ENCODE measurements at regions not wholly inside any gene's neighbourhood (a gene's known extent, or its start where the extent isn't known, plus 50 kb on each side); places are given as distances from the start of the nearest gene placed in this dataset.

DNA sequence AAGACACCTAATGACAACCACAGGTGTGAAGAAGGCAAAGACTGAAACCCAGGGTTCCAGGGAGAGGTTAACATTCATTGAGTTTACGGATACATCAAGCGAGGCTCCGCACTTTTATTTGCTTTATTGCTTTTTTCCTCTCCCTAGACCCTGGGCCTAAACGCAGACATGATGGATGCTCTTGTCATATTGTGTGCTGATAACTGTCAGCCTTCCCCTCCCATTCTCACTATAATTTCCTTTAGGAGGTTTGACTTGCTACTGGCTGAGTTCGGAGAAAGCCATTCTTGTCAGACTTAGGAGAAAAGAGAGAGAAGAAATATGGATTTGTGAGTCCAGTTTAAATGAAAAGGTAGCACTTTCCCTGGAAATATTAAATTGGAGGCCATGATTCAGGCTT is 471.6 kb downstream of the DNAH5 start:
- Histone ChIP-seq H3K27ac (replicated peaks) (no peak overlapping the region), H3K4me3 (replicated peaks; ENCODE audit: insufficient read depth, low read length) (no peak overlapping the region), H3K27me3 (ENCODE audit: insufficient read depth, poor library complexity, severe bottlenecking) (no peaks in the 10 kb centered on the region)
- DNase-seq (ENCODE audit: low read depth in 1 of 2, low spot score in 1 of 2): no peak
- TF ChIP-seq, protein P1, sequence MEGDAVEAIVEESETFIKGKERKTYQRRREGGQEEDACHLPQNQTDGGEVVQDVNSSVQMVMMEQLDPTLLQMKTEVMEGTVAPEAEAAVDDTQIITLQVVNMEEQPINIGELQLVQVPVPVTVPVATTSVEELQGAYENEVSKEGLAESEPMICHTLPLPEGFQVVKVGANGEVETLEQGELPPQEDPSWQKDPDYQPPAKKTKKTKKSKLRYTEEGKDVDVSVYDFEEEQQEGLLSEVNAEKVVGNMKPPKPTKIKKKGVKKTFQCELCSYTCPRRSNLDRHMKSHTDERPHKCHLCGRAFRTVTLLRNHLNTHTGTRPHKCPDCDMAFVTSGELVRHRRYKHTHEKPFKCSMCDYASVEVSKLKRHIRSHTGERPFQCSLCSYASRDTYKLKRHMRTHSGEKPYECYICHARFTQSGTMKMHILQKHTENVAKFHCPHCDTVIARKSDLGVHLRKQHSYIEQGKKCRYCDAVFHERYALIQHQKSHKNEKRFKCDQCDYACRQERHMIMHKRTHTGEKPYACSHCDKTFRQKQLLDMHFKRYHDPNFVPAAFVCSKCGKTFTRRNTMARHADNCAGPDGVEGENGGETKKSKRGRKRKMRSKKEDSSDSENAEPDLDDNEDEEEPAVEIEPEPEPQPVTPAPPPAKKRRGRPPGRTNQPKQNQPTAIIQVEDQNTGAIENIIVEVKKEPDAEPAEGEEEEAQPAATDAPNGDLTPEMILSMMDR (IDR thresholded peaks at IDR 0.05; ENCODE audit: insufficient read depth, low read length): no peak
- no peak for TF ChIP-seq GABPA (IDR thresholded peaks at IDR 0.05; ENCODE audit: low read depth)
- TF ChIP-seq, protein P2, sequence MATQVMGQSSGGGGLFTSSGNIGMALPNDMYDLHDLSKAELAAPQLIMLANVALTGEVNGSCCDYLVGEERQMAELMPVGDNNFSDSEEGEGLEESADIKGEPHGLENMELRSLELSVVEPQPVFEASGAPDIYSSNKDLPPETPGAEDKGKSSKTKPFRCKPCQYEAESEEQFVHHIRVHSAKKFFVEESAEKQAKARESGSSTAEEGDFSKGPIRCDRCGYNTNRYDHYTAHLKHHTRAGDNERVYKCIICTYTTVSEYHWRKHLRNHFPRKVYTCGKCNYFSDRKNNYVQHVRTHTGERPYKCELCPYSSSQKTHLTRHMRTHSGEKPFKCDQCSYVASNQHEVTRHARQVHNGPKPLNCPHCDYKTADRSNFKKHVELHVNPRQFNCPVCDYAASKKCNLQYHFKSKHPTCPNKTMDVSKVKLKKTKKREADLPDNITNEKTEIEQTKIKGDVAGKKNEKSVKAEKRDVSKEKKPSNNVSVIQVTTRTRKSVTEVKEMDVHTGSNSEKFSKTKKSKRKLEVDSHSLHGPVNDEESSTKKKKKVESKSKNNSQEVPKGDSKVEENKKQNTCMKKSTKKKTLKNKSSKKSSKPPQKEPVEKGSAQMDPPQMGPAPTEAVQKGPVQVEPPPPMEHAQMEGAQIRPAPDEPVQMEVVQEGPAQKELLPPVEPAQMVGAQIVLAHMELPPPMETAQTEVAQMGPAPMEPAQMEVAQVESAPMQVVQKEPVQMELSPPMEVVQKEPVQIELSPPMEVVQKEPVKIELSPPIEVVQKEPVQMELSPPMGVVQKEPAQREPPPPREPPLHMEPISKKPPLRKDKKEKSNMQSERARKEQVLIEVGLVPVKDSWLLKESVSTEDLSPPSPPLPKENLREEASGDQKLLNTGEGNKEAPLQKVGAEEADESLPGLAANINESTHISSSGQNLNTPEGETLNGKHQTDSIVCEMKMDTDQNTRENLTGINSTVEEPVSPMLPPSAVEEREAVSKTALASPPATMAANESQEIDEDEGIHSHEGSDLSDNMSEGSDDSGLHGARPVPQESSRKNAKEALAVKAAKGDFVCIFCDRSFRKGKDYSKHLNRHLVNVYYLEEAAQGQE (IDR thresholded peaks at IDR 0.05; ENCODE audit: insufficient replicate concordance, low read depth): no peak
- TF ChIP-seq SPI1 (IDR thresholded peaks at IDR 0.05; ENCODE audit: borderline replicate concordance, low read depth): no peak
- TF ChIP-seq POLR2AphosphoS5 (IDR thresholded peaks at IDR 0.05; ENCODE audit: low read depth): no peak

DNA sequence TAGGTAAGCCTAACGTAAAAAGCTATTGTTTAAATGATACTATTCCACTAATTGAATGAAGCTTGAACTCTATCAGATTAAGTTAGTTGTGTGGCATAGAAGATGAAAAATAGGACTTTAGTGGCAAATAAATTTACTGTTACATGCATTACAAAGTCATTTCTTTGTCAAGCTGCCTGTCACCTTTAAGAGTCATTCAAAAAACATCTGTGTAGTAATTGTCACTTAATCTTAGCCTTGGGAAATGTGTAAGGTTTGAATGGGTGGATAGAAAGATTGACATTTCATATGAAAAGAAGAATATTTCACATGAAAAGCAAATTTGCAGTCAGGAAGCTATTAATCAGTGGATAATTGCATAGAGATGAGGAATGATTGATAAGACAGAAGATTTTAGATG is 473.5 kb downstream of the DNAH5 start:
- no peak for DNase-seq (ENCODE audit: low read depth in 1 of 2, low spot score in 1 of 2)
- no peak overlapping the region for H3K4me3 ChIP-seq (replicated peaks; ENCODE audit: insufficient read depth, low read length)
- no peak overlapping the region for H3K27ac ChIP-seq (replicated peaks)
- no peak for TF ChIP-seq POLR2AphosphoS5 (IDR thresholded peaks at IDR 0.05; ENCODE audit: low read depth)
- TF ChIP-seq, protein P2 (IDR thresholded peaks at IDR 0.05; ENCODE audit: insufficient replicate concordance, low read depth): no peak
- no peak for TF ChIP-seq GABPA (IDR thresholded peaks at IDR 0.05; ENCODE audit: low read depth)
- no peak for TF ChIP-seq SPI1 (IDR thresholded peaks at IDR 0.05; ENCODE audit: borderline replicate concordance, low read depth)
- H3K27me3 ChIP-seq (ENCODE audit: insufficient read depth, poor library complexity, severe bottlenecking): no peaks in the 10 kb centered on the region

DNA sequence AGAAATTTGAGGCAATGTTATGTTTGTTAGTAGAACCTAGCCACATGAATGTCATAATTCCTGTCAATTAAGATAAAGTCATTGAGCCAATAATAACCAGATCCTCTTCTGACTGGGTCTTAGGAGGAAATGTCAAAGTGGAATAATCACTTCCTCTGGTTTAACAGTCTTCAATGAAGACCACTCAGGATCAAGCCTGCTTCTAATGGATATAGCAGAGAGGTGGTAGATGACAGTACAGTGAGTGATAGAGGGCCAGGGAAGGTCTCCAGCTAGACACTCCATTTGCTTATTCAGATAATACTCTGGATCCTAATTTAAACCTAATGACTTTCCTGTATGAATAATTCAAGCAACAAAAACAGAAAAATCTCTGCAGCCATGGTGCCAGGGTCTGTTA is 474.2 kb downstream of the DNAH5 start:
- DNase-seq (ENCODE audit: low read depth in 1 of 2, low spot score in 1 of 2): no peak
- Histone ChIP-seq H3K4me3 (replicated peaks; ENCODE audit: insufficient read depth, low read length) (no peak overlapping the region), H3K27me3 (ENCODE audit: insufficient read depth, poor library complexity, severe bottlenecking) (no peaks in the 10 kb centered on the region), H3K27ac (replicated peaks) (no peak overlapping the region)
- TF ChIP-seq, protein P2 (IDR thresholded peaks at IDR 0.05; ENCODE audit: insufficient replicate concordance, low read depth): no peak
- TF ChIP-seq, protein P1 (IDR thresholded peaks at IDR 0.05; ENCODE audit: insufficient read depth, low read length): no peak
- TF ChIP-seq GABPA (IDR thresholded peaks at IDR 0.05; ENCODE audit: low read depth) (no peak), POLR2AphosphoS5 (IDR thresholded peaks at IDR 0.05; ENCODE audit: low read depth) (no peak), SPI1 (IDR thresholded peaks at IDR 0.05; ENCODE audit: borderline replicate concordance, low read depth) (no peak)
